HG03558 (cell line): ENCODE measurements at regions not wholly inside any gene's neighbourhood (a gene's known extent, or its start where the extent isn't known, plus 50 kb on each side); places are given as distances from the start of the nearest gene placed in this dataset.

Experiments used
- ATAC-seq: cut with Tn5 transposase; IDR thresholded peaks from one replicate; pipeline ENCODE4 v1.9.1; 2021; ENCODE audit warnings: moderate number of reproducible peaks; ENCODE audit not compliant: unreplicated experiment; ENCODE audit errors: extremely low read depth

DNA sequence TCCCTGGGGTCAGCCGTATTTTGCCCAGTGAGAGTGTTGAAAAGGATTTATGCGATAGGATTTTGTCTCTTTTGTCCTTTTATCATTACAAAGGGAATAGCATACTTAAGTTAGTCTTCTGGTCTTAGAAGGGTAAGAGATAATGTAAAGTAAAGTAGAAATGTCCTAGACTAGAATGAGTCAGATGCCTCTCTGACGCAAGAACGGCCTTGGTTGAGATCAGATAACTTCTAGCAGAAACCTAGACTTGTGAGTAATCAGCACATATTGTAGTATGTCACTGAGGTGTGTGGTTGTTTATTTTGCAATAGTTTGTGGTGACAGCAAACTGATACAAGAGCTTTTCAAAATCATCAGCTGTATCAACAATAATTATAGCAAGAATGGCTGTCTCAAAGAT is 866.1 kb downstream of the NSUN3 start:
- no peak for ATAC-seq

DNA sequence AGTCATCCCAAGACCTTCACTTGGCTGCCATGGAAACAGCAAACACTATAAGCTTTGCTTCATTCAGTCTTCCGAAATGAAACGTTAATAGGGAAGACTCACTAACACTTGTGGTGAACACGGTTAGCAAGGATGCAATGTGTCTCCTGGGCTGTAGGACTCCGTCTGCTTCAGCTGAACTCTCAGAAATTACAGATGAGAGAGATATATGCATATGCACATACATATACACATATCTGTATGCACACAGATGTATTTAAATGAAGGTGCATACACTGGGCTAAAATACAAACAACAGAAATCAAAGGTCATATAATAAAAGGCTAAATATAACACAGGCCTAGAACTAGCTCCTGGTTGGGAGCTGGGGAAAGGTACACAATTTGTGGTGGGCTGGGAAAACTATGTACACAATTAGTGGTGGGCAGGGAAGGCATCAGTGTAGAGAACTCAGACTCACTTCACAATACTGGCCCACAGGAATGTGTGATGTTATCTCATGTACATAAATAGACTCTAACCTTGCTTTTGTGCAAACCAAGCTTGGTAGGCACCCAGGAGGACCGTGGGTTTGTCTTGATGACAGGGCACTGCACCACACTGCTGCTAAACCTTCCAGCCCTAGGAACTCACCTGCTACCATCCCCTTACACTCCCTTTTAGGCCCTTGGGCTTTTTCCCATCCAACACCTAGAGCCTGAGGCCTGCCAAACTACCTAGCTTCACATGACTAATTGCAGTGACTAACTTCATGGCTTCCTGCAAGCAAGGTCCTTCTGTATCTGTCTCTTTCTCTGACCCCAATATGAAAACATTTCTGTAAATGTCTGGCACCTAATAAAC is 873.1 kb downstream of the NSUN3 start:
- no peak for ATAC-seq

DNA sequence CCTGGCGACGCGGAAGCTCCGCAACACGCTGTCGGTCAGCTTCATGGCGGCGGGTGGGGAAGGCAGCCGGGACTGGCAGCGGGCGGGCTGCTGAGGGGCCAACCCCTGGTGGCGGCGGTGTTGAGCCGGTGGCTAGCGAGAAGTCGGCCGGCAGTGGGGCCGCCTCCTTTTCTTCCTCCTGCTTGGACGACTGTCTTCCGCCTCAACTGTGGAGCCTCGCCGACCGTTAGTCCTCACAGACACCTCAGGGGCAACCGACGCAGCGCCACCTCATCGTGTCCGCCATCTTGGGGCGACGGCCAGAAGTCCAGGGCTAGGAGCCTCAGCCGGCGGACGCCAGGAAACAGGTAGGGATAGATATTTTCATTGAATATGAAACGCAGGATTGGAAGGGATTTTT is 875.1 kb downstream of the NSUN3 start:
- ATAC-seq: no peak

DNA sequence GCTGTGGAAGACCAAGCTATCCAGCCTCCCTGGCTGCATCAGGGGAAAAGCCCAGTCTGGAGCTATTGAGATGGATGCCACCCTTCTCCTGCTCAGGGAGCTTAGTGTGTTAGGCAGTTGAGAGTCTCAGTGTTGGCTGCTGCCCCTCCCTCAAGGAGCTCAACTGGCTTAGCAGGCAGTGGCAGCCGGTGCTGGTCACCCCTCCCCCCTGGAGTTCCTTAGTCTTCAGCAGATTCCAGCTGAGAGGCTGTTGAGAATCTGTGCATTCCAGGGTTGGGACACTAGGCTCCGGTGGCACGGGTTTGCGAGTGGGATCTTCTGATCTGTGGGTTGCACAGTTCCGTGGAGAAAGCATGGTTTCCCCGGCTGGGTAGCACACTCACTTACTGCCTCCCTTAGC is 883.8 kb downstream of the NSUN3 start:
- no peak for ATAC-seq

DNA sequence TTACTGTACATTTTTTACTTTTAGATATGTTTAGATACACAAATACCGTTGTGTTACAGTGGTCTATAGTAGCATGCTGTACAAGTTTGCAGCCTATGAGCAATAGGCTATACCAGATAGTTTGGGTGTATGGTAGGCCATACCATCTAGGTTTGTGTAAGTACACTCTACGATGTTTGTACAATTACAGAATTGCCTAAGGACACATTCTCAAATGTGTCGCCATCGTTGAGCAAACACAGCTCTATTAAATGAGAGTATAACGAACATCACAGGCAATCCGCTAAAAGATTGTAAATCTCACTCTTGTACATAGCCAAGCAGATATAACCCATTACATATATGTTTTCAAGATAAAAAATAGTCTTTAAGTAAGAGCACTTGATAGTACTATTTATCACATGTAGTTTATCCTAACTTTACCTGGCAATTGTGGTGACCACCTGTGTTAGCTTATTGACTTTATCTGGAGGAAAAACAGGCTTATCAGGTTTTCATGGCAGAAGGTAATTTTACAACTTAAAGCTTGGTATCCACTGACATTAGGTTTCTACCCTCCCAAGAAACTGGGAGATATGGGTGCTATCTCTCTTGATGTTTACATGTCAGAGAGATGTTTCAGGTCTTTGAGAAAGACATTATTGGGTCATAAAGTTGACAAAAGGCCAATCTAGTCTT is 898.7 kb downstream of the NSUN3 start:
- no peak for ATAC-seq

DNA sequence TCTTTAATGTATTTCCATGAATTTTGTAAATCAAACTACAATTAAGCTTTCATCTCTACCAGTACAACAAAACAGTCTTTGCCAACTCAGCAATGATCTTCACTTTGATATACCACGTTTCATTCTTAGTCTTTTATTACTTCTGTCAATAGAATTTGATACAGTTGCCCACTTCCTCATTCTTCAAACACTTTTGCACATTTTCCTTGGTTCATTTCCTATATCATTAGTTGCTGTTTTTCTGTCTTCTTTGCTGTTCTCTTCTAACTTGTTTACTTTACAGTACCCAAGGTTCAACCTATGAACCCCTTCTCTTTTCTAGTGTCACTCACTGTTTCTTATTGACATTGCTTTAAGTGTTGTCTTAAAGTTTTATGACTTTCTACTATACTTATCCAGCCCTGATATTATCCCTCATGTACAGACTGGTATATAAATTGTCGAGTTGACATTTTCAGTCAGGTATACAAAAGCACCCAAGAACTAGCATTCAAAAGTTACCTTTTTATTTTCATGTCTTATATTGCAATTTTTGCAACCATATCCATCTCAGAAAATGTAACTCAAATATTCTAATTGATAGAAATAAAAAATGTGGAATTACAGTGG is 903.1 kb downstream of the NSUN3 start:
- no peak for ATAC-seq

DNA sequence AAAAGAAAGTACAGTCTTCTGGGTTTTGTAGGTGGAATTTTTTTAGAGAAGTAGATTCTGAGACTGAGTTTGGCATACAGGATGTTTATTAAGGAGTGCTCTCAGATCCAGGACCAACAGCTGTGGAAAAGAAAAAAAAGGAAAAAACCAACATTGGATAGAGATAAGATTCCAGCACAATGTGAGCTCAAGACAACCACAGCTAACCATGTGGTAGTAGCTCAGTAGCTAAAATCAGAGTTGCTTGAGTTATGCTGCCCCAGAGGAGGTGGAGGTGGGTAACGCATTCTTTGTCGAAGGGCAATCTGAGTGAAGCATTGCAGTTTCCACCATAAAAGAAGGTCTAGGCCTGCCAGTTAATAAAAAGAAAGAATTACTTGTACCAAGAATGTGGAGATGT is 904.3 kb downstream of the NSUN3 start:
- ATAC-seq: no peak

DNA sequence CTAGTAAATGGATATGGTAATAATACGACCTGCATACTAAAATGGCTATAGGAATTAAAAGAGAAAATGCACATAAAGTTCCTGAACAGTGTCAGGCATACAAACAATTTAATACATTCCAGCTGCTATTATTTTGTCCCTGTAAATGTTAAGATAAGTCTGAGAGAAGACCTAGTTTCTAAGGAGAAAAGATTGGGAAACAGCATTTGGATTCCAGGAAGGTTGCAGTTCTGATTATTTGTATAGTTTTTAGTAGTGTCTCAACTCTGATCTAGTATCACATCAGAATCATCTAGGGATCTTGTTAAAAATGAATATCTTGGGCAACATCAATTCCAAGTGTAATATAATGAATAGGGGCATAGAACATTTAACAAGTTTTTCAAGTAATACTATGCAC is 905.7 kb downstream of the NSUN3 start:
- no peak for ATAC-seq

DNA sequence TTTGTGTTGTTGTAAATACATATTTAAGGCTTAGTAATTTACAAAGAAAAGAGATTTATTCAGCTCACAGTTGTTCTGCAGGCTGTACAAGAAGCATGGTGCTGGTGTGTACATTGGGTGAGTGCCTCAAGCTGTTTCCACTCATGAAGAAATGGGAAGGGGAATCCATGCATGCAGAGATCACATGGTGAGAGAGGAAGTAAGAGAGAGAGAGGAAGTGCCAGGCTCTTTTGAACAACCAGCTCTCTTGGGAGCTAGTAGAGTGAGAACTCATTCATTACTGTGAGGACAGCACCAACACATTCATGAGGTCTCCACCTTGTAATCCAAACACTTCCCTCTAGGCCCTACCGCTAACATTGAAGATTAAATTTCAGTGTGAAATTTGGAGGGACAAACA is 909.2 kb downstream of the NSUN3 start:
- no peak for ATAC-seq

DNA sequence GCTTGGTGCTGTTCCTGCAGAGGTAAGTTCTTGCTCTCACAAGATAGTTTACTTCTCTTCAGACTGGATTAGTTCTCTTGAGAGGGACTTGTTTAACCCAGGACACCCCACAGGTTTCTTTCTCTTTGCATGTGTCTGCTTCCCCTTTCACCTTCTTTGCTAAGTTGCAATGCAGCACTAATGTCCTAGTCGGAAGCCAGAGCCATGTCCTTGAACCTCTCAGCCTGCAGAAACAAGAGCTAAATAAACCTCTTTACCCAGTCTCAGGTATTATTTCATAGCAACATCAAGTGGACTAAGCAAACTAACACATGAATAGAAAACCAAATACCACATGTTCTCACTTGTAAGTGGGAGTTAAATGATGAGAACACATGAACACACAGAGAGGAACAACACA is 915.2 kb downstream of the NSUN3 start:
- ATAC-seq: no peak

DNA sequence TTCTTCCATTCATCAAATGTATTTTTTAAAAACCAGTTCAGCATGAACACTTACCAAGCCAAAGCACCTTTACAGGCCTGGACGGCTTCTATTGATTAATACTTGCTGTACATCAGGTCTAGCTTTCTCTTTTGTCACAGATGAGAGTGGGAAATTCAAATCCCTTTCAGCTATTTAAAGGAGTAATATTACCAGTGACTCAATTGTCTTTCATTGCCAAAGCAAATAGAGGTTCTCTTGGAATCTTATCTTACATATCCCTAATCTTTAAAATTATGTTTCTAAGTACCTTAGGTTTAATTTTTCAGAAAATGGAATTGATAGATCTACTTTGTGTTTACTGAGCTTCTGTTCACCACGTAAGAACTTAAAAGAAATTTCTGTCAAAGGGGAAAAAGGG is 922.9 kb downstream of the NSUN3 start:
- no peak for ATAC-seq

DNA sequence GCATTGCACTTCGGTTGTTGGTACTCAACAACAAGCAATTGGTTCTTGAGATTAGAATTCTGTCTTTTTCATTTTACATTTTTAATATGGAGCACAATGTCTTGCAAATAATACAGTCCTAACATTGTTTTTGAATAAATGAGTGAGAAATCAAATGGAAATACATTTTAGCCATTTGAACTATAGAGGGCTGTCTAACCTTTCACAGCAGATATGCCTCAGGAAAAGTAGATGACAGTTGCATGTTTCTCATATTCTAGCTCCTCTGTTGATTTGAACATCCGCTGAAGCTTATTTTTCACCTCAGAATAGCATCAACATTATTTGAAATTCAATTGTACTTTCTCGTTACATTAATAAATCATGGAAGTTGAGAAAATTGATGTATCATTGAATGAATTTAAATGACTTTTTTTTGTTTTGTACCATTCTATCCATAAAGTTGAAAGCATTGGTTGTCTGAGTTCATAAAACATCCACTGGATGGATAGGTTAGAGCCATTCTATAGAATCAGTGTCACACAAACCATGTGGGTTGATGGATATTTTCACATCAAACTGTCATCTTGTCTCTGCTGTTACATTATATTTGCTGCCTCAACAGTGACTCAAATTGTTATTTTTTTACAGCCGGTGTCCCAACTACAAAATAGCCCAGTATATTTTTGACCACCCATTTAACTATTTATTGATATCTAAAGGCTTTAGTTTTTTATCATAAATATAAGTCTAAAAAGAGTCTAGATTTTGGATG is 928.3 kb downstream of the NSUN3 start:
- ATAC-seq: no peak

DNA sequence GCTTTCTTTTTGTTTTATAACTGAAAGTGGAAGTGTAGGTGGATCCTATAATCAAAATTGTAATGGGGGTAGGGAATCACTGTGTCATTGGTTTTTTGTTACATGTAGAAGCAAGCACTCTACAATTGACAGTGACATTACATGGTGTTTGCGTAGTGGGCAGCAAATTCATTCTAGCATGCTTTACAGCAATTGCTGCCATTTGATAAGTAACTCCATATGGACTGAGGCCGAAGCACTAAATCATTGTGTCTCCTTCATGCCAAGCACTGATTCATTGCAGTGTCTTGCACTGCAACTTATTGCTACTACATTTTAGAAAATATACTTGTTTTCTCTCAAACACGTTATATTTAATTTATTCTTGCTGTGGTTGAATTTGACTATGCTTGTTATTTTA is 933.9 kb downstream of the NSUN3 start:
- ATAC-seq: no peak

DNA sequence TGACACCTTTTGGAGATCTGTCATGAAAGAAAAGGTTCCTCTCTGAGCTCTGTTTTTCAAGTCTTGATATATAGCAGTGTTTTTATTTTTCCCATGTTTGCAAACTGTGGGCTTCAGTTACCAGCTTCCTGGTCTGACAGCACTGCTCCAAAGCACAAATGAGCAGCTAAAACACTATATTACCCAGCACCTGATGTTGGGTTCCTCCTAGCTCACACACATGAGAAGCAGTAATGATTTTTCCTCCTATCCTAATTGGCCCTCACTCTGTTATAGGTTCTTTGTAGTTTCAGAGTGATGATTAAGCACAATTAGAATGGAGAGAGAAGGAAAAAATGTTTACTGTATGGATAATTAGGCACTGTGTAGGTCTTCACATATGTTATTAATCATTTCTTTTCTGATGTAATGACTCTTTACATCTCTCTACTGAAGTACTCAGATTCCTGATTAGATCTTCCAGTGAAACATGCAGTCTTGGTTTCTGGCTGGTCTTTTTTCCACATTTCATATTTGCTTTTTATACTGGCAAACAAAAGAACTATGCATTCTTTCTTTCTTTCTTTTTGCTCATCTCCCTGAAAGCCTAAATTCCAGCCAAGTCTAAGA is 939.7 kb downstream of the NSUN3 start:
- ATAC-seq: no peak

DNA sequence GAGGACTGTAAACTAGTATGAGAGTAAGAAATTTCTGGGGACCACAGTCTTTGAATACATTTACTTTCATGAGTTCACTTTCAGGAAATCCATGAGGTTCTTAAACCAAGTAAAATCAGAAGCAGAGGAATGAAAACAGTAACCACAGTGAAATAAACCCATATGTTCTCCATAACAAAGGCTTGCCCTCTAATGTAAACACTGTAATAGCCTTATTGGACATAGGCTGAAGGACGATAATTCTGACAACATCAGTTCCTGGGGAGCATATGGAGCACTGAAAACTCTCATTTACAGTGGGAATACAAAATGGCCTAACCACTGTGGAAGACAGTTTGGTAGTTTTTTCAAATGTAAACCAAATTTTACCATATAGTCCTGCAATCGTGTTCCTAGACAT is 965.8 kb downstream of the NSUN3 start:
- ATAC-seq: no peak

DNA sequence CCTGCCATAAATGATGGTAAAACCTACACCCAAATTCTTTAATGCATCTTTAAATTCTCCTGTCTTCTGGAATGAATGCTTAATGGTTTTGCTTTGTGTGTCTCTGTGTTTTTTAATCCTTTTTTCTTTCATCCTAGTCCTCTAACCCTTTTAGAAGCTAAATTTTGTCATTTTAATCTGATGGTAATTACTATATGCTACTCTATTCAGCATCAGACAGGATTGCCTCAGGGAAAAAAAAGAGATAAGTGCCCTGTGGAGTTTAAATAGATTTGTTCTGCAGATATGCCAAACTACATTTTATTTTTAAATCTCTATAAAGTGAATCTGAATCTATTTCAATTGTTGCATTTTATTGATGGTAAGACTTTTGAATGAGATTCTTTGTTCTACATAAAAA is 966.8 kb downstream of the NSUN3 start:
- ATAC-seq: no peak

DNA sequence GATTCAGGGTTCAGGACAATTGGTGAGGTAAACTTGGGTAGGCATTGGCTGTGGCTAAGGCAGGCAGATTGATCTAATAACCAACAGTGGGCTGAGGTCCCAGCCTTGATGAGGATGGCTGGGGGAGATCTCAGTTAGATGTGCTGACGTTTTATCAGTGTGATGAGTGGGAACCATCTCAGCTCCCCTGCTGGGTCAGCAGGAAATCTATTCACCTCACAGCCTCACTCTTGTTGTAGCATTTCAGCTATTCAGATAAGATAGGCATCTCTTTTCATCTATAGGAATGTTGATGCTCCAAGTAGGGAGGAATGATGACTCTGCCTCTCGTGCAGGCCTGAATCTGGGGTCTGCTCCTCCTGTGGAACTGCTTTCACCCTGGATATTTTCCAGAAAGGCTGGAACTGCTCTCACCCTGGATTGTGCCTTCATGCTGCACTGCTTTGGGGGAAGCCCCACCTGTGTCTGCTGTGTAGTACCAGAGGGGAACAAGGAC is 973.7 kb downstream of the NSUN3 start:
- no peak for ATAC-seq

DNA sequence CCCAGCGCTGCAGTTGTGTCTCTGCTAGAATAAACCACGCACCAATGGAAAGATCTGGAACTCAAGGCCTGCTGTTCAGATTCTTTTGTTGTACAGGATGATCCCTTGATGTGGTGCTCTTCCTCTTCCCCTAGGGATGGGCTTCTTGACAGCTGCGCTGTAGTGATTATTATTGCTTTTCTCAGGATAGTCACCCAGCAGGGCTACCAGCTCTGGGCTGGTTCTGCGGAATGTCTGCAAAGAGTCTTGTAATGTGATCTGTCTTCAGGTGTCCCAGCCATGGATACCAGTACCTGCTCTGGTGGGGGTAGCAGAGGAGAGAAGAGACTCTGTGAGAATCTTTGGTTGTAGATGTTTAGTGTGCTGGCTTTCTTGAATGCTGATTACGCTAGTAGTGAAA is 974.2 kb downstream of the NSUN3 start:
- ATAC-seq: no peak

DNA sequence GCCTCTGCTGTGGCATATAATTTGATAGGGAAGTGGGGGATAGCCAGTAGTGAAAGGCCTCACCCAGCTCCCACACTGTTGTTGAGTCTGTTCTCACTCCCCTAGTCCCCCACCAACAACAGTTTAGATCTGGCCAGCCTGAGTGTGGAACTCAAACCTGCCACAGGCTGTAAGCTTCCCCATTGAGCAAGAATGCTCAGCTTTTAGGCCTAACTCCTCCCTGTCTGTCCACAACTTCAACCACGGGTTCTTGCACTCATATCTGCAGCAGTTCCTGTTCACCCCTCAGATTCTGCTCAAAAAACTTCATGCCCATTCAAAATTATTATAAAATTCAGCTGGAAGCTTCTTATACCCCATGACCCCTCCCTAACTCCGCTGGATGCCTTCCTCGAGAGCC is 975.1 kb downstream of the NSUN3 start:
- no peak for ATAC-seq

DNA sequence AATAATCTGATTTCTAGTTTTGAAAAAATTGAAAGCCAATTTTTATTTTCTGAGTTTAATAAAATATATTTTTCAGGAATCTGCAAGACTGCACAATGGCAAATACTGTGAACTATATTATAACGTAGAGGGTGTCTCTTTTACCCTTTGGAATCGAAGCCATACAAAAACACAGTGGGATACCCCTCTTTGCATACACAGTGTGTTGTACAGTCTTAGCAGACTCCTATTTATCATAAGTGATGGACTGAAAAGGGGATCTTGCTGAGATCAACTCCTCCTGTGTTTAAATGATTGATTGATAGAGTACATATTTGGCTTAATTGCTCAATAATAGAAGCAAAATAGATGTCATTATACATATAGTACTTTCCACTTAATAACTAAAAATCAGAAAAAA is 981.2 kb downstream of the NSUN3 start:
- ATAC-seq: no peak
